SHP77 treated with DMSO at 0.1 percent for 48 hours (cell line): ENCODE measurements at regions not wholly inside any gene's neighbourhood (a gene's known extent, or its start where the extent isn't known, plus 50 kb on each side); places are given as distances from the start of the nearest gene placed in this dataset.

ENCODE experiments used
- DNase-seq: peaks from one replicate; lab custom pipeline; 2025; lab: John Stamatoyannopoulos, UW

- DNase-seq, result no peak
These were observed 108.7 kb upstream of the OTX2 start for GRCh38 chr14:56918849-56919574.

DNA sequence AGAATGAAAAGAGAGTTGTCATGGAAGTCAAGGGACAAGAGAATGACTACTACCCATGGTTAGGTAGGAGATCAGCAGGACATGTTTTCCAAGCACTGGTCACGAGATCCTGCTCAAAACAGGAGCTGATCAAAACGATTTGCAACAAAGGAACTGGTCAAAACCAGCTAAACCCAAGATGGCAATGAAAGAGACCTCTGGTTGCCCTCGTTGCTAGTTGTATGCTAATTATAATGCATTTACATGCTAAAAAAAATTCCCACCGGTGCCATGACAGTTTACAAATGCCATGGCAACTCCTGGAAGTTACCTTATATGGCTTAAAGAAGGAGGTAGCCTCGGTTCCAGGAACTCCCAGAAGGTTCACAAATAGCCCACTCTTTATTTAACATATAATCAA lies 95.0 kb upstream of the OTX2 start:
- DNase-seq, result no peak

DNA sequence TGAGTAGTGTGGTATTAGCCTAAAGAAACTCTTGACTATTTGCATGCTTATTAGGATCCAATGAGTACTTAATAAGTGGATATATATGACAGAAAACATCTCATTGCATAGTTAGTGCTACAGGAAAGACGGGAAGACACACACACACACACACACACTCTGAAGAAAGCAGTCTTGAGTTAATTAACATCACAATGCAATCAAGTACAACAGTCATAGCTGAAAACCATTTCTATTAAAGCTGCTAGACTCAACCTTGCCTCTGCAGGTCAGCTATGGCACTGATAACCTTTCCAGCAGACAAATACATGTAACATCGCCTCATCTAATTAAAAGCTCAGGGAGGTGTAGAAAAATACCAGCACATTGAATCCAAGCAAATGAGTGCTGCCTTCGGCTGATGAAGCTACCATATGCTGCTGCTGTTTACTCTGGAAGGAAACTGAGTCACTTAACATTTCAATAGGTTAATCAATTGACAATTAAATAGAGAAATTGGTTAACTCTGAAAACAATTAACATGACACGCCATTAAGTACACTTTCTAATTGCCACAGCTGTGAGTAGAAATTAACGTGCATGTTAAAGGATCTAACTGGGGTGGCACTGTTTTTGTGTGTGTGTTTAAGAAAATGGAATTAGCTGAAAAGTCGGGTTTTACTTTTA lies 93.2 kb upstream of the OTX2 start:
- DNase-seq, result no peak

- no peak for DNase-seq
These were observed 92.1 kb upstream of the OTX2 start for GRCh38 chr14:56902385-56902784.

DNA sequence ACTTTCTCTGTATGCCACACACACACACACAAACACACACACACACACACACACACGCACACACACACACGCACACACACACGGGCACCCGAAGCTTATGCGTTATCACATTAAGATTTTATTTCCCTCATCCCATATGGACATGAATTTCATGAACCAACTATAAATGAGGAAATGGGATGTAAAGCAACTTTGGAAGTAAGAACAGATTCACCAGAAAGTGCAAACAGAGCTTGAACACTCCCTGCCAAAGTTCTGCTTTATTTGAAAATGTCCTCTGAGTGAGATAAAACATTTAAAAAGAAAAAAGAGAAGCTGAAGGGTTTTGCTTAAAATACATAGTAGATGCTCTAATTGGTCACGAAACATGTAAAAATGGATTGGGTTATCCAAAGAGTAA lies 90.4 kb upstream of the OTX2 start:
- DNase-seq, result no peak

GRCh38 chr14:56899829-56900228 lies 89.5 kb upstream of the OTX2 start:
- DNase-seq, result no peak

- DNase-seq, result no peak
These were observed 86.6 kb upstream of the OTX2 start for GRCh38 chr14:56896922-56897321.

- DNase-seq, result no peak
These were observed 86.0 kb upstream of the OTX2 start for GRCh38 chr14:56896231-56896630.

GRCh38 chr14:56895154-56895553 lies 84.9 kb upstream of the OTX2 start:
- DNase-seq, result no peak

- no peak for DNase-seq
These were observed 84.3 kb upstream of the OTX2 start for GRCh38 chr14:56894591-56894991.

DNA sequence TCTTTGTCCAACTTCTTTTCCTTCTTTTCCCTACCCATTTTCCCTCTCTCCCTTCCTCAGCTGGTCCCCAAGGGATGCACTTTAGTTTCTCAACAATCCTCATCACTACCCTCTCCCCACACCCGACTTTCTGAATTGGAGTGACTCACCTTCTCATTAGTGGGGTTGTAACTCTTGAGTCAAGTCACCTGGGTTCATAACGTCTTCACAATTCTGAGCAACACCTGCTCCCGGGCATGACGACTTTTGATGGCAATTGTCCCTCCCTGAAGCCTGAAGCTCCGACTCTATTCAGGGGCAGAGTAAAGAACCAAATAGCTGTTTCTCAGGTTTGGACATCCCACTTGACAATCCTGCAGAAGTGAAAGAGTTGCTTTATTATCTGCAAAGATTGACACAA lies 82.7 kb upstream of the OTX2 start:
- DNase-seq, result no peak

GRCh38 chr14:56891226-56891625 lies 80.9 kb upstream of the OTX2 start:
- no peak for DNase-seq

DNA sequence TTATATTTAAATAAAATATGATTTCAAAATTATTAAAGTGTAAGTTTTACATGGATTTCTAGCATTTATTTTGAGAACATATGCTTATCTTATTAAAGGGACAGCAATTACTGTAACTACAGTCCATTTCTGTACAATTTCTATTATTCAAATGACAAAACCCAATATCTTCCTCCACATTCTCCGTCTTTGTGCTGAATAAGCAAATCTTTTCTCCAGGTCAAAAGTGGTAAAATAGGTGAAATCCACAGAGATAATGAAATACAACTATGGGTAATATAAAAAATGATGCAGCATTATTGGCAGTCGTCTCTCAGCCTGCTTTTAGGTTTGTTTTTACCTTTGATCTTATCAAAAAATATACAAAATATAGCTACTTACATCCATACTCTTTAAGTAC lies 79.4 kb upstream of the OTX2 start:
- DNase-seq, result no peak

- DNase-seq, result no peak
These were observed 78.0 kb upstream of the OTX2 start for GRCh38 chr14:56888274-56888673.

GRCh38 chr14:56887216-56887615 lies 76.9 kb upstream of the OTX2 start:
- no peak for DNase-seq

GRCh38 chr14:56886471-56887062 lies 76.3 kb upstream of the OTX2 start:
- no peak for DNase-seq

DNA sequence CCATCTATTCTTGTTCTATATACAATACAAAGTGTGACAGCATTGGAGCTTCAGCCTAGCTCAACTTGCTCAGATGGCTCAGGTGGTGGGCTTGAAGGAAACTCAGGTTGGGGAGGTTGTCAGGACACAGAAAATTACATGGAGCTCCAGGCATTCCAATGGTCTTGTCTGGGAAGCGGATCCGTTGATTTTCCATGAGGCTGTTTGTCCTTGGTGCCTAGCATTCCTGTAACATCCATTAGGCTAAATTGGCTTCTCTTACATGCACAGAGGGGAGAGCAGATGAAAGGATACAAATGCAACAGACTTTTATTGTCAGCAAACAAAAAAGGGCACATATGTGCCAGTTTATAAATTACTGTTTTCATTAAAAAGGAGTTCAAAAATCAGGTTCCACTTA lies 75.5 kb upstream of the OTX2 start:
- DNase-seq, result no peak

DNA sequence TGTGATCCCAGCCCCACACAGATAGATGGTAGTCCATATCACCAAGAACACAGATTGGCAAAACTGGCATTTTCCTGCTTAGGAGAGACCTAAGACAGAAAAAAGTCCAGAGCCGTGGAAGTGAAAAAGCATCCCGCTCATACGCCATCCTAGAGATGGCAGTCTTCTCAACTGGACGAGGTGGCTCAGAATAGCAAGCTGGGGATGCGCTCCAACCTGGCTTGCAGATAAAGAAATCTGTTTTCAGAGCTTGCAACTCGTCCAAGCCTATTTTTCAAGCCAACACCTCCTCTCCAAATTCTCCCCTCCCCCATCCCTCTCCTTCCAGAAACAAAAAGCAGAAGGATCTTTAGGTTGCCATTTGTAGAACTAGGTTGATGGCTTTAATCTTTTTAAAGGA lies 74.3 kb upstream of the OTX2 start:
- DNase-seq, result no peak

DNA sequence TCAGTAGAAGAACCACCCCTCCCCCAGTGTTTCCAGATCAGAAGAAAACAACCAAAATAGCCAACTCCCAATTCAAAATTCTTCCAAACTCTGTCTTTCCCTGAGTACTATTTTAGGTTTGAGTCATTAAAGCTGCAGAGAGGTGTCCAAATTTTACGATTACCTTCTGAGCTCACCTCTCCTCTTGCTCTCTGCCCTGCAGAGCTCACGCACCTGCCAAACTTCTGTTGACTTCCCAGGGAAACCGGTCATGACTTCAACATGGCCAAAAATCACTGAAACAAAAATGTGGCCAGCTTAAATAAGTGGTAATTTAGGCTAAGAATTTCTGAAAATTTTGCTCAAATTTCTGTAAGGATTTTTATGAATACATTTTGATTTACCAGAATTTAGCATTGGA lies 70.9 kb upstream of the OTX2 start:
- no peak for DNase-seq

GRCh38 chr14:56878766-56879165 lies 68.5 kb upstream of the OTX2 start:
- DNase-seq, result no peak

GRCh38 chr14:56875104-56875675 lies 64.9 kb upstream of the OTX2 start:
- DNase-seq, result no peak

GRCh38 chr14:56874375-56874774 lies 64.1 kb upstream of the OTX2 start:
- peak; percentile 26 for DNase-seq

DNA sequence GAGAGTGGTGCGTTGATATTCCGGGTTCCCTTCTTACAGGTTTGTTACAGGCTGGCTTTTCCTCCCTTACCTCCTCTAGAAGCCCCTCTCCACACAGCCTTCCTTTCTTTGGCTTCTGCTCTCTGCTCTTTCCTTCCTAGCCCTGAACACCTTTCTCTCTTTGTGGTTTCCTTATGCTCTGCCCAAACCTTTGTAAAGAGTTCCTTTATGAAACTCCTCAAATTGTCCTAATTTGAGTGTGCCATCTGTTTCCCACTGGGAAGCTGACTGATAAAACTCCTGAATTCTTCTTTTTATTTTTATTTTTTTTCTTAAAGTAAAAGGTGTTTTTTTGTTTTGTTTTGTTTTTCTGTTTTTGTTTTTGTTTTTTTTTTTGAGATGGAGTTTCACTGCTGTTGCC lies 60.1 kb upstream of the OTX2 start:
- no peak for DNase-seq
